Uterus (tissue), 3 donors: ENCODE measurements at regions not wholly inside any gene's neighbourhood (a gene's known extent, or its start where the extent isn't known, plus 50 kb on each side); places are given as distances from the start of the nearest gene placed in this dataset.

ENCODE experiments used
- DNase-seq, 2 donors: peaks; one replicate each; pipeline ENCODE4 v3.0.0-alpha.2; 2019 to 2020
- H3K27ac ChIP-seq, 2 donors: fragments of 200-600 bp; sonication (generic); 1 replicate in 1 of 2; 2 replicates in 1 of 2; pipeline ENCODE4 v1.5.1; 2016 to 2018
- H3K27me3 ChIP-seq, 2 donors: fragments of 200-600 bp; sonication (generic); one replicate each; pipeline ENCODE4 v1.5.1; 2018 to 2019; ENCODE audit warnings: control low read depth in 1 of 2
- H3K36me3 ChIP-seq, 2 donors: fragments of 200-600 bp; sonication (generic); one replicate each; pipeline ENCODE4 v1.5.1; 2019; ENCODE audit warnings: control low read depth in 1 of 2
- H3K4me1 ChIP-seq, 2 donors: fragments of 200-600 bp; sonication (generic); one replicate each; pipeline ENCODE4 v1.5.1; 2018 to 2019; ENCODE audit warnings: control low read depth in 1 of 2
- H3K4me3 ChIP-seq, 2 donors: fragments of 200-600 bp; sonication (generic); 1 replicate in 1 of 2; 2 replicates in 1 of 2; pipeline ENCODE4 v1.5.1; 2018 to 2019; ENCODE audit warnings: mild to moderate bottlenecking in 1 of 2
- H3K9me3 ChIP-seq, 2 donors: fragments of 200-600 bp; sonication (generic); one replicate each; pipeline ENCODE4 v1.5.1; 2019; ENCODE audit warnings: control low read depth in 1 of 2
- POLR2A ChIP-seq, 2 donors: fragments of 450-650 bp; IDR thresholded peaks; one replicate each; pipeline ENCODE4 v1.6.1; 2016; ENCODE audit warnings: antibody characterized with exemption in 2 of 2, mild to moderate bottlenecking in 1 of 2, moderate library complexity in 1 of 2
- intact Hi-C: fragments of 100-400 bp; cut with DNase I; formaldehyde crosslinking; loops from one replicate; pipeline ENCODE4 v1.15.1; 2023; ENCODE audit warnings: low total_unique reads
- TF ChIP-seq, protein P1 (sequence below), 4 experiments: fragments of 200-600 bp in 2 of 4; fragments of 450-650 bp in 2 of 4; sonication (generic) in 2 of 4; IDR thresholded peaks; one replicate each; pipeline ENCODE4 v1.5.1; 2016 to 2019; ENCODE audit warnings: antibody characterized with exemption in 4 of 4, mild to moderate bottlenecking in 2 of 4, moderate library complexity in 1 of 4
- donor health status: DM: yes; HTN: yes; CAD: no.

- H3K4me1 ChIP-seq = no peaks in the 10 kb centered on the region
- H3K27ac ChIP-seq = no peak overlapping the region
- H3K27me3 ChIP-seq = no peaks in the 10 kb centered on the region
- intact Hi-C loops = no loop called here
- no peaks in the 10 kb centered on the region for H3K36me3 ChIP-seq
- DNase-seq = no peak
- TF ChIP-seq, protein P1, sequence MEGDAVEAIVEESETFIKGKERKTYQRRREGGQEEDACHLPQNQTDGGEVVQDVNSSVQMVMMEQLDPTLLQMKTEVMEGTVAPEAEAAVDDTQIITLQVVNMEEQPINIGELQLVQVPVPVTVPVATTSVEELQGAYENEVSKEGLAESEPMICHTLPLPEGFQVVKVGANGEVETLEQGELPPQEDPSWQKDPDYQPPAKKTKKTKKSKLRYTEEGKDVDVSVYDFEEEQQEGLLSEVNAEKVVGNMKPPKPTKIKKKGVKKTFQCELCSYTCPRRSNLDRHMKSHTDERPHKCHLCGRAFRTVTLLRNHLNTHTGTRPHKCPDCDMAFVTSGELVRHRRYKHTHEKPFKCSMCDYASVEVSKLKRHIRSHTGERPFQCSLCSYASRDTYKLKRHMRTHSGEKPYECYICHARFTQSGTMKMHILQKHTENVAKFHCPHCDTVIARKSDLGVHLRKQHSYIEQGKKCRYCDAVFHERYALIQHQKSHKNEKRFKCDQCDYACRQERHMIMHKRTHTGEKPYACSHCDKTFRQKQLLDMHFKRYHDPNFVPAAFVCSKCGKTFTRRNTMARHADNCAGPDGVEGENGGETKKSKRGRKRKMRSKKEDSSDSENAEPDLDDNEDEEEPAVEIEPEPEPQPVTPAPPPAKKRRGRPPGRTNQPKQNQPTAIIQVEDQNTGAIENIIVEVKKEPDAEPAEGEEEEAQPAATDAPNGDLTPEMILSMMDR (IDR thresholded peaks at IDR 0.05) = no peak
- no peak for TF ChIP-seq POLR2A (IDR thresholded peaks at IDR 0.05)
- H3K9me3 ChIP-seq = no peaks in the 10 kb centered on the region
- no peak overlapping the region for H3K4me3 ChIP-seq
These were observed 733.9 kb upstream of the INTU start for GRCh38 chr4:126898815-126899214.

- H3K4me1 ChIP-seq = no peaks in the 10 kb centered on the region
- H3K9me3 ChIP-seq = no peaks in the 10 kb centered on the region
- no peak for DNase-seq
- H3K27ac ChIP-seq = no peak overlapping the region
- no peaks in the 10 kb centered on the region for H3K36me3 ChIP-seq
- no peak overlapping the region for H3K4me3 ChIP-seq
- H3K27me3 ChIP-seq = no peaks in the 10 kb centered on the region
- TF ChIP-seq POLR2A (IDR thresholded peaks at IDR 0.05) = no peak
- TF ChIP-seq, protein P1 (IDR thresholded peaks at IDR 0.05) = no peak
- intact Hi-C loops = no loop called here
These were observed 733.4 kb upstream of the INTU start for GRCh38 chr4:126899331-126899801.

- no peaks in the 10 kb centered on the region for H3K4me1 ChIP-seq
- H3K36me3 ChIP-seq = no peaks in the 10 kb centered on the region
- no peak overlapping the region for H3K27ac ChIP-seq
- H3K9me3 ChIP-seq = no peaks in the 10 kb centered on the region
- intact Hi-C loops = no loop called here
- DNase-seq = no peak
- TF ChIP-seq, protein P1 (IDR thresholded peaks at IDR 0.05) = no peak
- TF ChIP-seq POLR2A (IDR thresholded peaks at IDR 0.05) = no peak
- H3K27me3 ChIP-seq = no peaks in the 10 kb centered on the region
- no peak overlapping the region for H3K4me3 ChIP-seq
These were observed 726.3 kb upstream of the INTU start for GRCh38 chr4:126906466-126906865.

- Histone ChIP-seq H3K27me3 (no peaks in the 10 kb centered on the region), H3K36me3 (no peaks in the 10 kb centered on the region), H3K4me3 (no peak overlapping the region), H3K4me1 (no peaks in the 10 kb centered on the region), H3K27ac (no peak overlapping the region), H3K9me3 (no peaks in the 10 kb centered on the region)
- intact Hi-C loops = no loop called here
- no peak for DNase-seq
- TF ChIP-seq, protein P1 (IDR thresholded peaks at IDR 0.05) = no peak
- TF ChIP-seq POLR2A (IDR thresholded peaks at IDR 0.05) = no peak
These were observed 725.4 kb upstream of the INTU start for GRCh38 chr4:126907389-126907788.

- Histone ChIP-seq H3K27ac (no peak overlapping the region), H3K36me3 (no peaks in the 10 kb centered on the region), H3K27me3 (no peaks in the 10 kb centered on the region), H3K4me3 (no peak overlapping the region), H3K9me3 (no peaks in the 10 kb centered on the region), H3K4me1 (no peaks in the 10 kb centered on the region)
- TF ChIP-seq POLR2A (IDR thresholded peaks at IDR 0.05) = no peak
- TF ChIP-seq, protein P1 (IDR thresholded peaks at IDR 0.05) = no peak
- intact Hi-C loops = no loop called here
- DNase-seq = no peak
These were observed 716.6 kb upstream of the INTU start for GRCh38 chr4:126916049-126916625.
